Hippocampal formation (tissue), 2 donors: ENCODE measurements at regions not wholly inside any gene's neighbourhood (a gene's known extent, or its start where the extent isn't known, plus 50 kb on each side); places are given as distances from the start of the nearest gene placed in this dataset.
"Not testable (repeated sequence)": the region's sequence is repeated elsewhere in the genome, so short reads cannot be mapped to it uniquely, and the experiment has no call there.

Experiments
- DNase-seq, 2 donors: peaks; one replicate each; lab custom pipeline; 2025; lab: John Stamatoyannopoulos, UW

DNA sequence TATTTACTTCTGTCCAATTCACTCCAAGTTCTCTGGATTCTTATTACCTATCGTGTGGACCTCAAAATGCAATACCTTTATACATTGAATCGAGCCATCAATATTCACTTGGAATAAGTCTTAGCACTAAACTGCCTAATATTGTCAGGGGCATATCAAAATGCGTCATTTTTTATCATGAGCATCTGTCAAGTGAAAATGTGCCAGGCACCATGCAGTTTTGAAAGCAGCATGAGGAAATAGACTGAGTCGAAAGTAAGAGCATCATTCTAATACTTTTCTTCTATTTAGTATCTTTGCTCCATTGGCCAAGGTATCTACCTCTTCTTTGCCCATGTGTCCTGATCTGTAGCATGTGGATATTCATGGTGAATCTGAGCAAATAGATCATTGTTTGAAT is 1193.4 kb downstream of the CDH11 start:
- DNase-seq = no peak

- no peak for DNase-seq
These were observed 1196.6 kb downstream of the CDH11 start for GRCh38 chr16:63925221-63925620.

DNA sequence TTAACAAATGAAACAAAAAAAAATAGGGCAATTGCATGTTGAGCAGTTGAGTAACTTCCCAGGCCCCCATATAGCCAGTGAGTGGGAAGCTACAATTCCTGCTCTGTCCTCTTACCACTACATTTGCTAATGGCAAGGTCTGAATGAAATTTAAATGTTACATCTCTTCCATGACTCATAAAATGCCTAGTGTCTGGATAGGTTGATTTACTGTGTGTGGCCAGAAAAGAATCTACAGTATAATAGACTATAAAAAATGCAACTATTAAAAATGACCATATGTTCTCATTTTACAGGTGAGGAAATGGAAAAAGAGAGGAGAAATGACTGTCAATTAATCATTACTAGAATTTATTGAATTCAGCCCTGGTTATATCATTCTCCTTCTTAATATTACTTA is 1199.3 kb downstream of the CDH11 start:
- DNase-seq = no peak

DNA sequence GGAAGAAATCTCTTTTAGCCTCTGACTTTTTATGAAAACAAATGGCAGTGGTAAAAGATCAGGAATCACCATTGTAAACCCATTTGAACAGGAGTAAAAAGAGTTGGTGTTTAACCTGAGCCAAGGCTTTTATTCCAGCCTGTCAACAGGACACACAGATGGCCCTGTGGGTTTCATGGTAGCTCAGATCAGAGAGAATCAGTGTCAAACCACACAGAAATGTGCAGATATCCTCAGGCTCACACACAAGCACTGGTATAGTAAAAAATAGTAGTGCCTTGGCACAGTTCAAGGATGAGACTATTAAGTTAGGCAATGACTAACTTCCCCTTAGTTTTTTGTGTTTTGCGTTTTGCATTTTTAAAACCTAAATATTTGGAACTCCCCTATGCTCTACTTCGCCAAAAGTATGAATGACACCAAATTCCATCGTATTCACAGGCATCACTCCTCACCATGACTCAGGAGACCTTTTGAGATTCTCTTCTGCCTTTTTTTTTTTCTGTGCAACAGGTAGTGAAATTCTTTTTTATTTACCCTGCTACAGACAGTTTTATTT is 1200.0 kb downstream of the CDH11 start:
- DNase-seq = no peak

GRCh38 chr16:63913290-63913689 is 1208.6 kb downstream of the CDH11 start:
- DNase-seq = no peak

- no peak for DNase-seq
These were observed 1214.6 kb downstream of the CDH11 start for GRCh38 chr16:63907251-63907650.

GRCh38 chr16:63904930-63905329 is 1216.9 kb downstream of the CDH11 start:
- no peak for DNase-seq

DNA sequence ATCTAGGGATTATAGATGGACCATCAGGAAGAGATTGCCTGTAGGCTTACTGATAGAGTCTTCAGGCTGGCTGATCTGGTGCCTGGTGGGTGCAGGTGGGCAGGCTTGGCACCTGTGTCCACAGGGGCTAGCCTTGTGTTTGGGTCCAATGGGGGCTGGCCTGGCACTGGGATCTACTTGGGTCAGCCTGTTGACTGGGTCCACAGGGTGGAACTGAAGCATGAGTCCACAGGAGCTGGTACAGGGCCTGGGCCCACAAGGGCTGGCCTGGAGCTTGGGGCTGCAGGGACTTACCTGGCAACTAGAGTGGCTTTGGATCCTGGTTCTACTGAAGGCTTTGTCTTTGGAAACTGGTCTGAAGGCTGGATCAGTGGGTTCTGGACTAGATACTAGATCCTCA is 1217.7 kb downstream of the CDH11 start:
- DNase-seq = no peak

DNA sequence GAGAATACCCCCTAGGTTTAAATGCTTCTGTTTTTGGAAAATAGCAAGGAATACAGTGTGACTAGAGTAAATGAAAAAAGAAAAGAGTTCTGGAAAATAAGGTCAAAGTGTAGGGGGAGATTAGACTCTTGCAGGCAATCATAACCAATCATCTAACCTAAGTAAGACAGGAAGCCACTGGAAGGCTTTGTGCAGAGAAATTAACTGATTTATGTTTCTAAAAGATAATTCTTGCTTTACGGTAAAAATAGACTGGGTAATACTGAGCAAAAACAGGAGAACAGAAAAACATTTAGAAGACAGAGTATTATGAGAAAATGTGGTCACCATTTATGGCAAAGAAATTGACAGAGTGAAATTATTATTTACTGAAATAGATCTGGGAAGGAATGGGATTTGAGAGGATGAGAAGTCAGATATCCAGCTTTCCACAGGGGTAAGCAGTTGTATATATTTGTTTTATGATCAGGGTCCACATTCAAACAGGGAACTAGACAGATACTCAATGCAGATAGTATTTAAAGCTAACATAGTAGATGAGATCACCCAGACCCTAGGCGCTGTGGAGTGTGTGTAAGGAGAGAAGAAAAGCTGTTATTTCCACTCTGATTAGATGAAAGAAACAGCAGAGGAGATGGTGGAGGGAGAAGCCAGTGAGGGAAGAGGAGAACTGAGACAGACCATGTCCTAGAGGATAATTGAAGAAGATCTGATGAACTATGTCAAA is 1225.3 kb downstream of the CDH11 start:
- DNase-seq = no peak

DNA sequence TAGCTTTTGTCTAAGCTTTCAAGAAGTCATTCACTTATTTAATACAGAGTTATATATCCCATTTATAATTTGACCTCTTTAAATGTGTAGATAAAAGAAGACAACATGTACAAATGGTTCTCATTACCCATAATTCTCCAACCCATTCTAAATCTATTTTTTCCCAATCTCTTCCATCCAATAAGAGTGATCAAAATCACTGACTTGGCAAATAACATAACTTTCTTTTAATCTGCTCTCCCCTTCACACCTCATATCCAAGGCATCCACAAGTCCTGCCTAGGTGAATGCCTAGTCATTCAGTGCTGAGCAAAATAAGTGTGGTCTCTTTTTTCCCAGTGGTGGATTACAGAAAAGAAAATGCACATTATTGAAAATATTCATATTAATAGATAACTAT is 1231.1 kb downstream of the CDH11 start:
- no peak for DNase-seq

DNA sequence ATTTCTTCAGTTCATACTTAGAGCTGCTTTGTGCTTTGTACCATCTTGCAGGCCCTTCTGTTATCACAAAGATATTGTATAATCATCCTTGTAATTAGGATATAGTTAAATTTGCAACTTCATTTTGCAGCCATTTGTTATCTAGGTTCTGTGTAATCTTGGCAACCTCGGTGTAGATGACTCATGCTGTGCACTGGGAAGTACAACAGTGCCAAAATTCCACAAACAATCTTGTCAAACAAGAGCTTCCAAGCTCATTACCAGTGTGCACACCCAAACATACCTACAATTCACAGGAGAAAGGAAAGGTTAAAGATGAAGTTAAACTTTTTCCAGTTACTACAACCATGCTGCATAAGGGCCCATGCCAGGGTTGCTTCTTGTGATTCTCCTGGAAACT is 1231.8 kb downstream of the CDH11 start:
- DNase-seq = peak in 1 of 2 donors; percentile 49

DNA sequence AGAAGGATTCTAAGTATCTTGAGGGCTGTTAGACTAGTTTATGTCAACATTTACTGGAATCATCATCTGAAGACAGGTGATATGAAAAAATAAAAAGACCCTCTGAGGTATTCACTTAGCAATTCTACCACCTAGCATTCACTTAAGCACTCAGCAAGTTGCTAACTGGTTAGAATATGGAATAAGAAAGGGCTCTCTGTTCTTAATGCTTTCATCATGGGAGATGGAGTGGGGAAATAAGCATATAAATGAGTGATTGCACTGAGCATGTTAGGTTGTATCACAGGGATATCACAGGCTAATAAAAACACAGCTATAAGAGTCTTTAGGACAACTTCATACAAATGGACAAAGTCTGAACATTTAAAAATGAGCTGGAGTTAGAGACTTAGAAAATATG is 1238.8 kb downstream of the CDH11 start:
- no peak for DNase-seq

- no peak for DNase-seq
These were observed 1239.3 kb downstream of the CDH11 start for GRCh38 chr16:63882576-63882975.

DNA sequence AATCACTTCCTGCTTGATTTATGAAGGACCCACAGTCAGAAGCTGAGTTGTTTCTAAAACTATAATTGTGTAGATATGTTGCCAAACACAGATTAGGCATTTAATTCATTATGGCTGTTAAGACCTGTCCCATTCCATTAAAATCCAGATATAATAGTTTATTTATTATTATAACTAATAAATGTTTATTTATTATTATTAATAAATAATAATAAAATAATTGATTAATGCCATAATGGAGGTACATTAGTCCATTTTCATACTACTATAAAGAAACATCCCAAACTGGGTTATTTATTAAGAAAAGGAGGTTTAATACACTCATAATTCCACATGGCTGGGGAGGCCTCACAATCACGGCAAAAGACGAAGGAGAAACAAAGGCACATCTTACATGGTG is 1240.9 kb downstream of the CDH11 start:
- DNase-seq = no peak

- no peak for DNase-seq
These were observed 1244.5 kb downstream of the CDH11 start for GRCh38 chr16:63877401-63877800.

DNA sequence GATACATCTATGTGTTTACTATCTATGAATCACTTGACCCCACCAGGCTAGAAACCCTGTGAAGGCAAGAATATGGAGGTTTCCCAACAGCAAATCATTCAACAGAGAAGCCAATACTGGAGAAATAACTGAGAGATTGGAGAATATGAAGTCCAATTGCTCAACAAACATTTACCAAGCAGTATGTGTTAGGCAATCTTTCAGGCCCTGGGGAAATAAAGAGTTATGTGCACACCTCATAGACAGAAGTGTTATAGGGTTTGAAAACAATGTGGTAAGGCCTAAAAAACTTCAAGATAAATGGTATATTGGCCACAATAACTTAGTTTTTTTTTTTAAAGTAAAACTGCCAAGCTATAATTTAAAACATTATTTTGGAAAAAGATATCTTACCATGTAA is 1245.8 kb downstream of the CDH11 start:
- no peak for DNase-seq

DNA sequence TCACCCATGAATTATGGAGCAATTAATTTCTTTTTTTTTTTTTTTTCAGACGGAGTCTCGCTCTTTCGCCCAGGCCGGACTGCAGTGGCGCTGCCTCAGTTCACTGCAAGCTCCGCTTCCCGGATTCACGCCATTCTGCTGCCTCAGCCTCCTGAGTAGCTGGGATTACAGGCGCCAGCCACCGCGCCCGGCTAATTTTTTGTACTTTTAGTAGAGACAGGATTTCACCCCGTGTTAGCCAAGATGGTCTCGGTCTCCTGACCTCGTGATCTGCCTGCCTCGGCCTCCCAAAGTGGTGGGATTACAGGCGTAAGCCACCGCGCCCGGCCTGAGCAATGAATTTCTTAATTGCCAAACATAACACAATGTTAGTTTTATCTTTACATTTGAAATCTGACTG is 1261.2 kb downstream of the CDH11 start:
- DNase-seq = not testable (repeated sequence)

- DNase-seq = no peak
These were observed 1265.3 kb downstream of the CDH11 start for GRCh38 chr16:63856537-63856936.

GRCh38 chr16:63850979-63851378 is 1270.9 kb downstream of the CDH11 start:
- DNase-seq = no peak

DNA sequence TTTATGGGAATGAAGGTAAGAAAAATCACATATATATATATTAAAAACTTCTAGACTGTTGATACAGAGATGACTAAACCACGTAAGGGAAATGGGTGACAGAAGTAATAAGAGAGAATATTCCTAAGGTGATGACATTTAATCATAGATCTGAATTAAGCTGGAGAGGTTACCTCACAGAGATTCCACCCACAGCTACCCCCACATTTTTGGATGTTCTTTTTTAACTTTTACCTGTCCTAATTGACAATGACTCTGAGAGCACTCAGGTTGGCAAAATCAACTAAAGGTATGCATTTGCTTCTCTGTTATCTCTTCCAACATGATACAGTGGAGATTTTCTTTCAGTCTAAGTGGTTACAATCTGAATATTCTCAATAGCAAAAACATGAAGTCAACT is 1280.6 kb downstream of the CDH11 start:
- DNase-seq = no peak

DNA sequence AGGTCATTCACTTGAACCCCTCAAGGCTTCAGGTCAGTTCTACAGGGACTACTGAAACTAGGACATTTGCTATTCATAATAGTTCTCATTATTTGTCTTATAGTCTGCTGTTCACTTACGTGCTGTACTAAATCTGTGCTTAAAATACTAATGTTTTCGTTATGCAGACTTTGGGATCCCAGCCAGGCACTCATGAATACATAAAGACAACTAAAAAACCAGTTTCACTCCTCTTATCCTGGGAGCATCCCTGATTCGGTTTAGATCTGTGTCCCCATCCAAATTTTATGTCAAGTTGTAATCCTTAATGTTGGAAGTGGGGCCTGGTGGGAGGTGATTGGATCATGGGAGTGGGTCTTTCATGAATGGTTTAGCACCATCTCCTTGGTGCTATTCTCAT is 1291.8 kb downstream of the CDH11 start:
- no peak for DNase-seq

DNA sequence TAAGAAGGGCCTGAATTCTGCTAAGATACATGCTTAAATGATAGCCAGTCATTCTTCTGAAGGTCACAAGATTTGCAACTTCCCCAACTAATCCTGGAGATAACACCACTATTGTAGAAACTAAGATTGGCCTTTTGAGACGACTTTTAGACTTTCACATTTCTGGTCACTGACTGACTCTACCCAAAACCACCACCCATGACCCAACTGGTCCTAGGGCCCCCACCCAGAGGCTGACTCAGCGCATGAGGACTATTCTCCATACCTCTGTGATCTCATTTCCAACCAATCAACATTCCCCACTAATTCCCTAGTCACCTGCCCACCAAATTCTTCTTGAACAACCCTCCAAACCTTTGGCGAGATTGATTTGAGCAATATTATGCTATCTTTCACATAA is 1299.0 kb downstream of the CDH11 start:
- no peak for DNase-seq

DNA sequence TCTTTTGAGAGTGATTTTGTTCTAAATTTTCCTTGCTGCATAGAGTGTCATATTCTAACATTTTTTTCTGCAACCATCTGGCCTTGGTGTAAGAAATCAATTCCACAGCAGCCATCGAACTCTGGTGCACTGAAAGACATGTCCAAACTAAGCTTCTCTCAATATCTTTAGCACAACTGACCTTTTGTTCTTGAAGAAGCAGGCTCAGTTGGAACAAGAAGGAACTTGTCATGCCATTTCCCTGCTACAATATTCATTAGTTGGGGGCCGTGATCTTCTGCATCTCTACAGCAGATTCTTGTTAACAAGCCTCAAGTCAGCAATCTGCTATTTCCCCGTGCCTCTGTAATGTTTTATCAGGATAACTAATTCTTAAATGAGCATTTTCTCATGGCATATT is 1305.6 kb downstream of the CDH11 start:
- no peak for DNase-seq

DNA sequence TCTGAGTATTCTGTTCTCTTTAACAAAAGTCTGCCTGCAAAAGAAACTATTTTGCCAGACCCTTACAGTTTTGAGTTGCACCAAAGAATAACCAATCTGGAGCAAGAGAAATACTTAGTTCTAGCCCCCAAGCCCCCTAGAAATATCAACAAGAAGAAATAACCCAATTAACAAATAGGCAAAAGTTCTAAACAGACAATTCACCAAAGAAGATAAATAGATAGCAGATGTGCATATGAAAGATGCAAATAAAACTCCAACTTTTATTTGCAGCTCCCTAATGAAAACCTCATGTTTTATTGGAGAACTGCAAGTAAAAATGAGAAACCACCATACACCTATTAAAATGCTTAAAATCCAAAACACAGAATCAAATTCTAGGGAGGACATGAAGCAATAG is 1308.0 kb downstream of the CDH11 start:
- DNase-seq = no peak
